Endothelial cell of umbilical vein (primary cell): ENCODE measurements at regions not wholly inside any gene's neighbourhood (a gene's known extent, or its start where the extent isn't known, plus 50 kb on each side); places are given as distances from the start of the nearest gene placed in this dataset.

ENCODE experiments used
- BruUV-seq: library from RNA; stranded (reverse); fragments of 400-500 nt; replicated peaks from 2 replicates; lab custom pipeline; 2021; lab: Mats Ljungman, UMichigan
- CTCF ChIA-PET: fragments of 300-600, 350-600 bp; sonication (Branson Sonifier 250); formaldehyde crosslinking; loops from one replicate; lab custom pipeline; 2021; ENCODE audit warnings: antibody characterized with exemption, inconsistent platforms; lab: Charles Lee
- POLR2A ChIA-PET: fragments of 300-600, 350-600 bp; sonication (Branson Sonifier 250); formaldehyde crosslinking; loops from one replicate; lab custom pipeline; 2021; ENCODE audit warnings: antibody characterized with exemption, inconsistent platforms; lab: Charles Lee
- DNase-seq: peaks from one replicate; pipeline ENCODE4 v3.0.0-alpha.2; 2011; ENCODE audit warnings: low read depth, low spot score
- FAIRE-seq: peaks from 2 replicates; lab custom pipeline; 2011; peaks lifted over from hg19 to GRCh38; lab: Jason Lieb, UNC
- H2AFZ ChIP-seq: 2 replicates; pipeline ENCODE4 v1.6.0; 2012; ENCODE audit warnings: low read depth, low read length, control low read depth, inconsistent platforms
- H3K27ac ChIP-seq: 2 replicates; pipeline ENCODE4 v1.5.1; 2011; ENCODE audit warnings: low read depth, mild to moderate bottlenecking, control low read depth, low read length, moderate library complexity; ENCODE audit not compliant: insufficient read depth
- H3K27me3 ChIP-seq, 2 experiments: 2 replicates each; pipeline versions ENCODE4 v1.6.0 to v1.6.1; 2011; ENCODE audit warnings: low read length in 2 of 2, mixed read lengths in 1 of 2; ENCODE audit not compliant: control insufficient read depth in 2 of 2, insufficient read depth in 2 of 2
- H3K36me3 ChIP-seq, 2 experiments: 2 replicates in 1 of 2; 3 replicates in 1 of 2; pipeline ENCODE4 v1.5.1; 2011; ENCODE audit warnings: low read length in 2 of 2, mild to moderate bottlenecking in 1 of 2, moderate library complexity in 1 of 2; ENCODE audit not compliant: control insufficient read depth in 2 of 2, insufficient read depth in 2 of 2; ENCODE audit errors: extremely low read depth in 1 of 2
- H3K4me1 ChIP-seq: 3 replicates; pipeline ENCODE4 v1.5.1; 2011; ENCODE audit warnings: mild to moderate bottlenecking, low read length; ENCODE audit not compliant: control insufficient read depth, insufficient read depth; ENCODE audit errors: extremely low read depth
- H3K4me2 ChIP-seq: 2 replicates; pipeline ENCODE4 v1.6.1; 2011; ENCODE audit warnings: low read length, control low read depth, mixed read lengths; ENCODE audit not compliant: insufficient read depth
- H3K4me3 ChIP-seq, 3 experiments: fragments of 200-600 bp in 1 of 3; sonication (generic), shearing (Covaris generic) in 1 of 3; replicated peaks in 1 of 3; 2 replicates each; pipeline ENCODE4 v1.5.1; 2011 to 2016; ENCODE audit warnings: control low read depth in 3 of 3, low read length in 3 of 3, mild to moderate bottlenecking in 2 of 3, inconsistent platforms in 1 of 3, low read depth in 1 of 3, moderate library complexity in 1 of 3; ENCODE audit not compliant: insufficient read depth in 1 of 3
- H3K79me2 ChIP-seq: 2 replicates; pipeline ENCODE4 v1.6.0; 2012; ENCODE audit warnings: low read length, inconsistent platforms; ENCODE audit not compliant: control insufficient read depth, insufficient read depth
- H3K9ac ChIP-seq: replicated peaks from 2 replicates; pipeline ENCODE3; 2011; ENCODE audit warnings: low read length, control low read depth; ENCODE audit not compliant: insufficient read depth; ENCODE audit errors: extremely low read depth
- H3K9me1 ChIP-seq: replicated peaks from 3 replicates; pipeline ENCODE4 v1.6.0; 2011; ENCODE audit warnings: mild to moderate bottlenecking, low read length; ENCODE audit not compliant: control insufficient read depth, insufficient read depth; ENCODE audit errors: extremely low read depth
- H3K9me3 ChIP-seq: replicated peaks from 2 replicates; pipeline ENCODE4 v1.5.1; 2012; ENCODE audit warnings: low read length, inconsistent platforms; ENCODE audit not compliant: control insufficient read depth, insufficient read depth
- H4K20me1 ChIP-seq: replicated peaks from 2 replicates; pipeline ENCODE3; 2011; ENCODE audit warnings: mild to moderate bottlenecking, low read length; ENCODE audit not compliant: control insufficient read depth, insufficient read depth; ENCODE audit errors: extremely low read depth
- CTCF ChIP-seq, 2 donors: IDR thresholded peaks; 1 replicate in 1 of 2; 2 replicates in 1 of 2; pipeline ENCODE4 v1.5.1; 2011; ENCODE audit warnings: low read length in 2 of 2, mild to moderate bottlenecking in 2 of 2, moderate library complexity in 2 of 2, control low read depth in 1 of 2, inconsistent platforms in 1 of 2, low read depth in 1 of 2; ENCODE audit not compliant: insufficient read depth in 1 of 2; ENCODE audit errors: extremely low read depth in 1 of 2
- EZH2 ChIP-seq: IDR thresholded peaks from 2 replicates; pipeline ENCODE4 v1.6.1; 2012; ENCODE audit warnings: borderline replicate concordance, low read depth, mild to moderate bottlenecking, moderate library complexity, low read length, inconsistent platforms; ENCODE audit not compliant: severe bottlenecking
- FOS ChIP-seq: IDR thresholded peaks from 2 replicates; pipeline ENCODE4 v1.6.1; 2011; ENCODE audit warnings: mild to moderate bottlenecking, low read length, moderate library complexity, borderline replicate concordance; ENCODE audit not compliant: insufficient read depth
- GATA2 ChIP-seq: IDR thresholded peaks from 2 replicates; pipeline ENCODE4 v1.7.0; 2011; ENCODE audit warnings: low read depth, mild to moderate bottlenecking, moderate library complexity, mixed read lengths, low read length; ENCODE audit not compliant: insufficient read length, insufficient read depth
- JUN ChIP-seq: IDR thresholded peaks from 2 replicates; pipeline ENCODE4 v1.6.1; 2011; ENCODE audit warnings: borderline replicate concordance, low read depth; ENCODE audit not compliant: insufficient read length, insufficient read depth
- MAX ChIP-seq: IDR thresholded peaks from 2 replicates; pipeline ENCODE4 v1.6.1; 2011; ENCODE audit not compliant: insufficient read depth, insufficient read length
- MYC ChIP-seq: IDR thresholded peaks from one replicate; pipeline ENCODE4 v1.6.1; 2011; ENCODE audit warnings: mild to moderate bottlenecking, low read depth, low read length
- POLR2A ChIP-seq: IDR thresholded peaks from 2 replicates; pipeline ENCODE4 v1.6.1; 2012; ENCODE audit warnings: low read depth, mild to moderate bottlenecking, control low read depth, low read length
- POLR2AphosphoS5 ChIP-seq: IDR thresholded peaks from 2 replicates; pipeline ENCODE4 v1.6.1; 2012; ENCODE audit warnings: low read depth, mild to moderate bottlenecking, control low read depth, low read length, moderate library complexity; ENCODE audit not compliant: insufficient read depth
- dilution Hi-C: fragments of 300-500 bp; cut with MboI; formaldehyde crosslinking; loops from one replicate; pipeline ENCODE4 v1.15.0; 2019; ENCODE audit warnings: low sequenced_read_pairs; ENCODE audit not compliant: extremely low pct_ligation_motif_present
- intact Hi-C: fragments of 100-400 bp; cut with micrococcal nuclease; formaldehyde crosslinking; loops from one replicate; pipeline ENCODE4 v1.10.0; 2022

- dilution Hi-C loops (no loop called here), intact Hi-C loops (no loop called here)
- TF ChIP-seq JUN (no peak), MYC (no peak), MAX (no peak), EZH2 (no peak), POLR2AphosphoS5 (no peak), GATA2 (no peak), CTCF (IDR thresholded peaks at IDR 0.05; ENCODE audit: extremely low read depth in 1 of 2, insufficient read depth in 1 of 2, low read depth in 1 of 2, low read length in 2 of 2) (no peak), FOS (no peak), POLR2A (no peak)
- Histone ChIP-seq H3K36me3 (no peaks in the 10 kb centered on the region), H3K79me2 (no peaks in the 10 kb centered on the region), H3K4me3 (no peak overlapping the region), H2AFZ (no peak overlapping the region), H3K9me3 (no peaks in the 10 kb centered on the region), H3K9ac (no peak overlapping the region), H3K4me2 (no peak overlapping the region), H3K9me1 (no peaks in the 10 kb centered on the region), H4K20me1 (no peaks in the 10 kb centered on the region), H3K27ac (no peak overlapping the region), H3K4me1 (no peaks in the 10 kb centered on the region), H3K27me3 (no peaks in the 10 kb centered on the region)
- ChIA-PET CTCF (no interaction called here), POLR2A (no interaction called here)
- FAIRE-seq (no peak), DNase-seq (no peak)
- BruUV-seq, result no TSS peak
Observed at GRCh38 chr6:106827081-106827480, 147.4 kb downstream of the CD24 start.
